Smooth muscle cell (in vitro differentiated cells): ENCODE measurements at regions not wholly inside any gene's neighbourhood (a gene's known extent, or its start where the extent isn't known, plus 50 kb on each side); places are given as distances from the start of the nearest gene placed in this dataset.

Experiments
- DNase-seq: peaks from one replicate; lab custom pipeline; 2025; ENCODE audit not compliant: unreplicated experiment; lab: John Stamatoyannopoulos, UW
- H2AFZ ChIP-seq: fragments of 200-600 bp; sonication (generic); 2 replicates; pipeline ENCODE4 v1.6.0; 2016; ENCODE audit warnings: antibody characterized with exemption, low read depth, mild to moderate bottlenecking
- H3F3A ChIP-seq: fragments of 200-600 bp; sonication (generic); 2 replicates; pipeline ENCODE4 v1.6.0; 2017; ENCODE audit warnings: antibody characterized with exemption, low read depth
- H3K27ac ChIP-seq: fragments of 200-600 bp; sonication (generic); 2 replicates; pipeline ENCODE4 v1.5.1; 2016; ENCODE audit warnings: low read depth, mild to moderate bottlenecking
- H3K27me3 ChIP-seq: fragments of 200-600 bp; sonication (generic); 2 replicates; pipeline ENCODE4 v1.6.1; 2016; ENCODE audit warnings: low read depth, mild to moderate bottlenecking
- H3K36me3 ChIP-seq: fragments of 200-600 bp; sonication (generic); 2 replicates; pipeline ENCODE4 v1.5.1; 2016; ENCODE audit warnings: low read depth
- H3K4me1 ChIP-seq: fragments of 200-600 bp; sonication (generic); 2 replicates; pipeline ENCODE4 v1.5.1; 2016; ENCODE audit warnings: low read depth
- H3K4me2 ChIP-seq: fragments of 200-600 bp; sonication (generic); 2 replicates; pipeline ENCODE4 v1.6.0; 2016; ENCODE audit warnings: mild to moderate bottlenecking
- H3K4me3 ChIP-seq: fragments of 200-600 bp; sonication (generic); 2 replicates; pipeline ENCODE4 v1.5.1; 2016; ENCODE audit warnings: mild to moderate bottlenecking
- H3K79me2 ChIP-seq: fragments of 200-600 bp; sonication (generic); 2 replicates; pipeline ENCODE4 v1.6.0; 2016; ENCODE audit warnings: low read depth, mild to moderate bottlenecking
- H3K9ac ChIP-seq: fragments of 200-600 bp; sonication (generic); 2 replicates; pipeline ENCODE4 v1.6.0; 2016; ENCODE audit warnings: low read depth
- H3K9me3 ChIP-seq: fragments of 200-600 bp; sonication (generic); replicated peaks from 2 replicates; pipeline ENCODE4 v1.5.1; 2016; ENCODE audit warnings: low read depth
- H4K20me1 ChIP-seq: fragments of 200-600 bp; sonication (generic); 2 replicates; pipeline ENCODE4 v1.6.0; 2016; ENCODE audit warnings: low read depth
- WGBS: methylation state at CpG from one replicate; pipeline ENCODE4 v1.1.7; 2016; ENCODE audit warnings: low lambda C conversion rate; 5-methylcytosine and 5-hydroxymethylcytosine counted together
- TF ChIP-seq, protein P1 (sequence below): fragments of 200-600 bp; sonication (generic); IDR thresholded peaks from 2 replicates; pipeline ENCODE4 v1.5.1; 2017; ENCODE audit warnings: borderline replicate concordance, mild to moderate bottlenecking, antibody characterized with exemption; ENCODE audit not compliant: insufficient read depth, poor library complexity, severe bottlenecking

DNA sequence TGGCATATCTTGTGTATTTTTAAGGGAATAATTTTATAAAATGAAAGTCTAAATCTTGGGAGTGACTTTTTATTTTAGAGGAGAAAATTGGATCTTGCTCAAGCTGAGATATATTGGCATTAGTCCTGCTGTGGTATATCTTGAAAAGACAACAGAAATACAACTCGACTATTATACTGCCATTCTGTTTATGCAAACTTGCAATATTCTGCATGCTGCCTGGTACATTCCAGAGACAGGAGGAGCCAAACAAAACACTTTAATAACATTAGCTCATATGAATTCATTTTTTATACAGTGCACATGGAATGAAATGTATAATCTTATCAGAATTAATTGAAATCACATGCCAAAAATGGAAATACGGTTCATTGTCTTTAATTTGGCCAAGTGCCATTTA, 176.0 kb upstream of the NRIP1 start:
- Histone ChIP-seq H3K27me3 (no peaks in the 10 kb centered on the region), H3K36me3 (no peaks in the 10 kb centered on the region), H3K4me1 (peaks cover 17% of the 10 kb centered on the region), H3K79me2 (no peaks in the 10 kb centered on the region), H3K9ac (no peak overlapping the region), H3K9me3 (no peaks in the 10 kb centered on the region), H2AFZ (no peak overlapping the region), H3K4me2 (no peak overlapping the region), H4K20me1 (no peaks in the 10 kb centered on the region), H3K27ac (no peak overlapping the region), H3F3A (peaks cover 4% of the 10 kb centered on the region), H3K4me3 (no peak overlapping the region)
- no peak for DNase-seq
- TF ChIP-seq, protein P1, sequence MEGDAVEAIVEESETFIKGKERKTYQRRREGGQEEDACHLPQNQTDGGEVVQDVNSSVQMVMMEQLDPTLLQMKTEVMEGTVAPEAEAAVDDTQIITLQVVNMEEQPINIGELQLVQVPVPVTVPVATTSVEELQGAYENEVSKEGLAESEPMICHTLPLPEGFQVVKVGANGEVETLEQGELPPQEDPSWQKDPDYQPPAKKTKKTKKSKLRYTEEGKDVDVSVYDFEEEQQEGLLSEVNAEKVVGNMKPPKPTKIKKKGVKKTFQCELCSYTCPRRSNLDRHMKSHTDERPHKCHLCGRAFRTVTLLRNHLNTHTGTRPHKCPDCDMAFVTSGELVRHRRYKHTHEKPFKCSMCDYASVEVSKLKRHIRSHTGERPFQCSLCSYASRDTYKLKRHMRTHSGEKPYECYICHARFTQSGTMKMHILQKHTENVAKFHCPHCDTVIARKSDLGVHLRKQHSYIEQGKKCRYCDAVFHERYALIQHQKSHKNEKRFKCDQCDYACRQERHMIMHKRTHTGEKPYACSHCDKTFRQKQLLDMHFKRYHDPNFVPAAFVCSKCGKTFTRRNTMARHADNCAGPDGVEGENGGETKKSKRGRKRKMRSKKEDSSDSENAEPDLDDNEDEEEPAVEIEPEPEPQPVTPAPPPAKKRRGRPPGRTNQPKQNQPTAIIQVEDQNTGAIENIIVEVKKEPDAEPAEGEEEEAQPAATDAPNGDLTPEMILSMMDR, result no peak
- WGBS, result 92% methylated on average over 2 of the region's 2 CpGs

- no peak overlapping the region for H3K9ac ChIP-seq
- H3K4me1 ChIP-seq, result peaks cover 17% of the 10 kb centered on the region
- H3K27me3 ChIP-seq, result no peaks in the 10 kb centered on the region
- no peak overlapping the region for H3K4me3 ChIP-seq
- H4K20me1 ChIP-seq, result no peaks in the 10 kb centered on the region
- H3K27ac ChIP-seq, result peak overlapping the region; percentile 20
- peaks cover 4% of the 10 kb centered on the region for H3F3A ChIP-seq
- TF ChIP-seq, protein P1, result no peak
- H3K4me2 ChIP-seq, result peak overlapping the region; percentile 77
- H3K79me2 ChIP-seq, result no peaks in the 10 kb centered on the region
- no peaks in the 10 kb centered on the region for H3K36me3 ChIP-seq
- no peaks in the 10 kb centered on the region for H3K9me3 ChIP-seq
- peak overlapping the region; percentile 51 for H2AFZ ChIP-seq
- WGBS, result 2% methylated on average over 2 of the region's 2 CpGs
- DNase-seq, result no peak
Observed at GRCh38 chr21:15241997-15242736, 177.4 kb upstream of the NRIP1 start.

GRCh38 chr21:15242906-15243305, 178.1 kb upstream of the NRIP1 start:
- Histone ChIP-seq H3K4me2 (peak overlapping the region; percentile 77), H3K27me3 (no peaks in the 10 kb centered on the region), H2AFZ (peak overlapping the region; percentile 51), H4K20me1 (no peaks in the 10 kb centered on the region), H3K27ac (peak overlapping the region; percentile 20), H3K9me3 (no peaks in the 10 kb centered on the region), H3K79me2 (no peaks in the 10 kb centered on the region), H3K4me1 (peaks cover 17% of the 10 kb centered on the region), H3K9ac (no peak overlapping the region), H3K4me3 (no peak overlapping the region), H3K36me3 (no peaks in the 10 kb centered on the region), H3F3A (peaks cover 4% of the 10 kb centered on the region)
- TF ChIP-seq, protein P1, result no peak
- no peak for DNase-seq

GRCh38 chr21:15243406-15243805, 178.6 kb upstream of the NRIP1 start:
- no peaks in the 10 kb centered on the region for H3K9me3 ChIP-seq
- TF ChIP-seq, protein P1, result no peak
- 83% methylated on average over 6 of the region's 6 CpGs for WGBS

More at GRCh38 chr21:15243406-15243805, 178.6 kb upstream of the NRIP1 start:
- no peak overlapping the region for H3K4me3 ChIP-seq
- H2AFZ ChIP-seq, result no peak overlapping the region
- no peaks in the 10 kb centered on the region for H3K36me3 ChIP-seq
- peaks cover 17% of the 10 kb centered on the region for H3K4me1 ChIP-seq
- peak overlapping the region; percentile 77 for H3K4me2 ChIP-seq
- no peaks in the 10 kb centered on the region for H3K79me2 ChIP-seq
- peaks cover 4% of the 10 kb centered on the region for H3F3A ChIP-seq
- H3K27me3 ChIP-seq, result no peaks in the 10 kb centered on the region
- no peak overlapping the region for H3K27ac ChIP-seq
- no peak for DNase-seq
- H3K9ac ChIP-seq, result no peak overlapping the region
- H4K20me1 ChIP-seq, result no peaks in the 10 kb centered on the region
